H1 (cell line): ENCODE measurements at regions not wholly inside any gene's neighbourhood (a gene's known extent, or its start where the extent isn't known, plus 50 kb on each side); places are given as distances from the start of the nearest gene placed in this dataset.

Source experiments
- ASH2L ChIP-seq: fragments of 200-600, 300-600 bp; sonication (generic); IDR thresholded peaks from one replicate; pipeline ENCODE4 v1.7.1; 2017; ENCODE audit warnings: low read length
- CBX5 ChIP-seq: fragments of 300-800, 300-1000 bp; sonication (generic); IDR thresholded peaks from 2 replicates; pipeline ENCODE4 v1.7.1; 2016; ENCODE audit warnings: antibody characterized with exemption, low read length, low read depth
- CREB1 ChIP-seq: IDR thresholded peaks from 2 replicates; pipeline ENCODE4 v1.6.1; 2012; ENCODE audit warnings: inconsistent platforms
- JUND ChIP-seq: IDR thresholded peaks from 2 replicates; pipeline ENCODE4 v1.6.1; 2011; ENCODE audit warnings: mild to moderate bottlenecking, improper control_type of control experiment, low read length
- NRF1 ChIP-seq: IDR thresholded peaks from 2 replicates; pipeline ENCODE4 v1.6.1; 2011; ENCODE audit warnings: mild to moderate bottlenecking, low read depth, low read length, improper control_type of control experiment
- POLR2A ChIP-seq, 2 experiments: IDR thresholded peaks; 1 replicate in 1 of 2; 2 replicates in 1 of 2; pipeline ENCODE4 v1.6.1; 2011; ENCODE audit warnings: low read depth in 2 of 2, low read length in 2 of 2, mild to moderate bottlenecking in 2 of 2; ENCODE audit errors: control extremely low read depth in 1 of 2
- POLR2AphosphoS5 ChIP-seq: IDR thresholded peaks from 2 replicates; pipeline ENCODE4 v1.6.1; 2011; ENCODE audit warnings: low read depth, low read length
- POU5F1 ChIP-seq: IDR thresholded peaks from 2 replicates; pipeline ENCODE4 v1.6.1; 2011; ENCODE audit warnings: low read depth, mild to moderate bottlenecking, low read length, moderate library complexity
- SP1 ChIP-seq: IDR thresholded peaks from 2 replicates; pipeline ENCODE4 v1.6.1; 2011; ENCODE audit warnings: low read depth, low read length
- SP4 ChIP-seq: IDR thresholded peaks from 2 replicates; pipeline ENCODE4 v1.6.1; 2012; ENCODE audit warnings: low read length, inconsistent platforms
- SRF ChIP-seq: IDR thresholded peaks from 2 replicates; pipeline ENCODE4 v1.6.1; 2011; ENCODE audit warnings: mild to moderate bottlenecking, low read depth, low read length, moderate library complexity
- SUZ12 ChIP-seq: fragments of 200-600 bp; sonication (generic); IDR thresholded peaks from 2 replicates; pipeline ENCODE4 v1.6.1; 2012; ENCODE audit warnings: mild to moderate bottlenecking, inconsistent platforms, low read length, moderate library complexity, mixed read lengths
- TF ChIP-seq, protein P1 (sequence below): fragments of 300-600 bp; sonication (generic); IDR thresholded peaks from 2 replicates; pipeline ENCODE4 v1.7.1; 2012; ENCODE audit warnings: low read length, moderate library complexity, mild to moderate bottlenecking, inconsistent platforms; ENCODE audit not compliant: insufficient replicate concordance

DNA sequence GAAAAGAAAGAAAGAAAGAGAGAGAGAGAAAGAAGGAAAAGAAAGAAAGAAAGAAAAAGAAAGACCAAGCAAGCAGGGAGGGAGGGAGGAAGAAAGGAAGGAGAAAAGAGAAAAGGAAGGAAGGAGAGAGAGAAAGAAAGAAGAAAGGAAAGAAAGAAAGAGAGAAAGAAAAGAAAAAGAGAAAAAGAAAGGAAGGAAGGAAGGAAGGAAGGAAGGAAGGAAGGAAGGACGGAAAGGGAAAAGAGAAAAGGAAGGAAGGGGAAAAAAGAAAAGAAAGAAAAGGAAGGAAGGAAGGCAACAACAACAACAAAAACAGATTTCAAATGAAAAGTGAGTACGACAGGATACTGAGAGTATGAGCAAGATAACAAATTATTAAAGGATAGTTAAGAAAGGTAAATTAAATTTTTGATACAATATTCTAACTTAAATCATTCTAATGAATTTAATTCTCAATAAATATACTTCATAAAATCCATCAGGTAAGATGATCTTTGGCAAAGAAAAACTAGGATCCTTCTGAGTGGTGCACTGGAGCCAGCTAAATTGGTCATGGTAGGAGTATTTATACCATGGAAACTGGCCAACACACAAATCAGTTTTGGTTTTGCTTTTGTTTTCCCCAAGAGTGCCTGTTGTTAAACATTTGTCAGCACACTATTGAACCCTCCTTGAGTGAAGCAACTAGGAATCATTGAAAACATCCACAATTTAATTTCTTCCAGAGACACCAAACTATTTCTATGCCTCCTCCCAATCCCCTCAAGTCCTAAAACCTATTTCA lies 56.1 kb upstream of the DYRK2 start (continued):
- TF ChIP-seq, protein P1, sequence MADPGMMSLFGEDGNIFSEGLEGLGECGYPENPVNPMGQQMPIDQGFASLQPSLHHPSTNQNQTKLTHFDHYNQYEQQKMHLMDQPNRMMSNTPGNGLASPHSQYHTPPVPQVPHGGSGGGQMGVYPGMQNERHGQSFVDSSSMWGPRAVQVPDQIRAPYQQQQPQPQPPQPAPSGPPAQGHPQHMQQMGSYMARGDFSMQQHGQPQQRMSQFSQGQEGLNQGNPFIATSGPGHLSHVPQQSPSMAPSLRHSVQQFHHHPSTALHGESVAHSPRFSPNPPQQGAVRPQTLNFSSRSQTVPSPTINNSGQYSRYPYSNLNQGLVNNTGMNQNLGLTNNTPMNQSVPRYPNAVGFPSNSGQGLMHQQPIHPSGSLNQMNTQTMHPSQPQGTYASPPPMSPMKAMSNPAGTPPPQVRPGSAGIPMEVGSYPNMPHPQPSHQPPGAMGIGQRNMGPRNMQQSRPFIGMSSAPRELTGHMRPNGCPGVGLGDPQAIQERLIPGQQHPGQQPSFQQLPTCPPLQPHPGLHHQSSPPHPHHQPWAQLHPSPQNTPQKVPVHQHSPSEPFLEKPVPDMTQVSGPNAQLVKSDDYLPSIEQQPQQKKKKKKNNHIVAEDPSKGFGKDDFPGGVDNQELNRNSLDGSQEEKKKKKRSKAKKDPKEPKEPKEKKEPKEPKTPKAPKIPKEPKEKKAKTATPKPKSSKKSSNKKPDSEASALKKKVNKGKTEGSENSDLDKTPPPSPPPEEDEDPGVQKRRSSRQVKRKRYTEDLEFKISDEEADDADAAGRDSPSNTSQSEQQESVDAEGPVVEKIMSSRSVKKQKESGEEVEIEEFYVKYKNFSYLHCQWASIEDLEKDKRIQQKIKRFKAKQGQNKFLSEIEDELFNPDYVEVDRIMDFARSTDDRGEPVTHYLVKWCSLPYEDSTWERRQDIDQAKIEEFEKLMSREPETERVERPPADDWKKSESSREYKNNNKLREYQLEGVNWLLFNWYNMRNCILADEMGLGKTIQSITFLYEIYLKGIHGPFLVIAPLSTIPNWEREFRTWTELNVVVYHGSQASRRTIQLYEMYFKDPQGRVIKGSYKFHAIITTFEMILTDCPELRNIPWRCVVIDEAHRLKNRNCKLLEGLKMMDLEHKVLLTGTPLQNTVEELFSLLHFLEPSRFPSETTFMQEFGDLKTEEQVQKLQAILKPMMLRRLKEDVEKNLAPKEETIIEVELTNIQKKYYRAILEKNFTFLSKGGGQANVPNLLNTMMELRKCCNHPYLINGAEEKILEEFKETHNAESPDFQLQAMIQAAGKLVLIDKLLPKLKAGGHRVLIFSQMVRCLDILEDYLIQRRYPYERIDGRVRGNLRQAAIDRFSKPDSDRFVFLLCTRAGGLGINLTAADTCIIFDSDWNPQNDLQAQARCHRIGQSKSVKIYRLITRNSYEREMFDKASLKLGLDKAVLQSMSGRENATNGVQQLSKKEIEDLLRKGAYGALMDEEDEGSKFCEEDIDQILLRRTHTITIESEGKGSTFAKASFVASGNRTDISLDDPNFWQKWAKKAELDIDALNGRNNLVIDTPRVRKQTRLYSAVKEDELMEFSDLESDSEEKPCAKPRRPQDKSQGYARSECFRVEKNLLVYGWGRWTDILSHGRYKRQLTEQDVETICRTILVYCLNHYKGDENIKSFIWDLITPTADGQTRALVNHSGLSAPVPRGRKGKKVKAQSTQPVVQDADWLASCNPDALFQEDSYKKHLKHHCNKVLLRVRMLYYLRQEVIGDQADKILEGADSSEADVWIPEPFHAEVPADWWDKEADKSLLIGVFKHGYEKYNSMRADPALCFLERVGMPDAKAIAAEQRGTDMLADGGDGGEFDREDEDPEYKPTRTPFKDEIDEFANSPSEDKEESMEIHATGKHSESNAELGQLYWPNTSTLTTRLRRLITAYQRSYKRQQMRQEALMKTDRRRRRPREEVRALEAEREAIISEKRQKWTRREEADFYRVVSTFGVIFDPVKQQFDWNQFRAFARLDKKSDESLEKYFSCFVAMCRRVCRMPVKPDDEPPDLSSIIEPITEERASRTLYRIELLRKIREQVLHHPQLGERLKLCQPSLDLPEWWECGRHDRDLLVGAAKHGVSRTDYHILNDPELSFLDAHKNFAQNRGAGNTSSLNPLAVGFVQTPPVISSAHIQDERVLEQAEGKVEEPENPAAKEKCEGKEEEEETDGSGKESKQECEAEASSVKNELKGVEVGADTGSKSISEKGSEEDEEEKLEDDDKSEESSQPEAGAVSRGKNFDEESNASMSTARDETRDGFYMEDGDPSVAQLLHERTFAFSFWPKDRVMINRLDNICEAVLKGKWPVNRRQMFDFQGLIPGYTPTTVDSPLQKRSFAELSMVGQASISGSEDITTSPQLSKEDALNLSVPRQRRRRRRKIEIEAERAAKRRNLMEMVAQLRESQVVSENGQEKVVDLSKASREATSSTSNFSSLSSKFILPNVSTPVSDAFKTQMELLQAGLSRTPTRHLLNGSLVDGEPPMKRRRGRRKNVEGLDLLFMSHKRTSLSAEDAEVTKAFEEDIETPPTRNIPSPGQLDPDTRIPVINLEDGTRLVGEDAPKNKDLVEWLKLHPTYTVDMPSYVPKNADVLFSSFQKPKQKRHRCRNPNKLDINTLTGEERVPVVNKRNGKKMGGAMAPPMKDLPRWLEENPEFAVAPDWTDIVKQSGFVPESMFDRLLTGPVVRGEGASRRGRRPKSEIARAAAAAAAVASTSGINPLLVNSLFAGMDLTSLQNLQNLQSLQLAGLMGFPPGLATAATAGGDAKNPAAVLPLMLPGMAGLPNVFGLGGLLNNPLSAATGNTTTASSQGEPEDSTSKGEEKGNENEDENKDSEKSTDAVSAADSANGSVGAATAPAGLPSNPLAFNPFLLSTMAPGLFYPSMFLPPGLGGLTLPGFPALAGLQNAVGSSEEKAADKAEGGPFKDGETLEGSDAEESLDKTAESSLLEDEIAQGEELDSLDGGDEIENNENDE = no peak
- TF ChIP-seq ASH2L = no peak
- no peak for TF ChIP-seq SP1
- no peak for TF ChIP-seq SRF
- no peak for TF ChIP-seq SUZ12
- no peak for TF ChIP-seq POLR2AphosphoS5
- no peak for TF ChIP-seq POU5F1
- no peak for TF ChIP-seq POLR2A (IDR thresholded peaks at IDR 0.05; ENCODE audit: control extremely low read depth in 1 of 2, low read depth in 2 of 2, low read length in 2 of 2)
- TF ChIP-seq NRF1 = no peak
- TF ChIP-seq CREB1 = no peak
- TF ChIP-seq CBX5 = no peak
- TF ChIP-seq JUND = no peak
- TF ChIP-seq SP4 = no peak
